Fibroblast of villous mesenchyme (primary cell): ENCODE measurements at regions not wholly inside any gene's neighbourhood (a gene's known extent, or its start where the extent isn't known, plus 50 kb on each side); places are given as distances from the start of the nearest gene placed in this dataset.
A peak's percentile ranks its signal among the peaks of the same experiment; 100 is the strongest.

Experiments used
- DNase-seq: peaks from one replicate; pipeline ENCODE4 v3.0.0-alpha.2; 2010; ENCODE audit warnings: low read depth
- H3K4me3 ChIP-seq: 2 replicates; pipeline ENCODE4 v1.5.1; 2011; ENCODE audit warnings: low read depth, mild to moderate bottlenecking, low read length
- CTCF ChIP-seq: IDR thresholded peaks from 2 replicates; pipeline ENCODE4 v1.5.1; 2012; ENCODE audit warnings: low read depth, mild to moderate bottlenecking, low read length; ENCODE audit not compliant: insufficient read depth

GRCh38 chr3:148269816-148270215 is 427.9 kb upstream of the AGTR1 start:
- no peak for DNase-seq
- no peak overlapping the region for H3K4me3 ChIP-seq
- no peak for TF ChIP-seq CTCF

- H3K4me3 ChIP-seq = peak overlapping the region; percentile 45
- peak; percentile 7 for DNase-seq
- no peak for TF ChIP-seq CTCF
Measured at GRCh38 chr3:148280623-148281242, 417.0 kb upstream of the AGTR1 start.

GRCh38 chr3:148289159-148289558 is 408.5 kb upstream of the AGTR1 start:
- H3K4me3 ChIP-seq = no peak overlapping the region
- no peak for TF ChIP-seq CTCF
- no peak for DNase-seq

GRCh38 chr3:148297013-148297412 is 400.7 kb upstream of the AGTR1 start:
- no peak for TF ChIP-seq CTCF
- no peak for DNase-seq
- H3K4me3 ChIP-seq = no peak overlapping the region

GRCh38 chr3:148307443-148307843 is 390.3 kb upstream of the AGTR1 start:
- H3K4me3 ChIP-seq = no peak overlapping the region
- no peak for TF ChIP-seq CTCF
- no peak for DNase-seq

- DNase-seq = peak; percentile 38
- TF ChIP-seq CTCF = peak; percentile 81
- H3K4me3 ChIP-seq = no peak overlapping the region
Measured at GRCh38 chr3:148309390-148310035, 388.2 kb upstream of the AGTR1 start.
